ENCODE measurements at regions not wholly inside any gene's neighbourhood (a gene's known extent, or its start where the extent isn't known, plus 50 kb on each side); places are given as distances from the start of the nearest gene placed in this dataset.

GRCh38 chr1:80359666-80360065, 1353.1 kb upstream of the ADGRL4 start:
- no peak for TF ChIP-seq CTCF (conservative IDR thresholded peaks at IDR 0.05)
- Mint-ChIP-seq H3K27ac (ENCODE audit: unreplicated experiment) (no peak overlapping the region), H3K9me3 (peaks cover 4% of the 10 kb centered on the region), H3K27me3 (ENCODE audit: low read depth) (no peaks in the 10 kb centered on the region), H3K4me1 (peaks cover 9% of the 10 kb centered on the region), H3K36me3 (ENCODE audit: low read depth) (no peaks in the 10 kb centered on the region), H3K4me3 (no peak overlapping the region)
- no peak for DNase-seq (ENCODE audit: low read depth, low spot score)

- Mint-ChIP-seq H3K4me3 (no peak overlapping the region), H3K27me3 (ENCODE audit: low read depth) (no peaks in the 10 kb centered on the region), H3K9me3 (no peaks in the 10 kb centered on the region), H3K27ac (ENCODE audit: unreplicated experiment) (no peak overlapping the region), H3K36me3 (ENCODE audit: low read depth) (no peaks in the 10 kb centered on the region), H3K4me1 (no peaks in the 10 kb centered on the region)
- TF ChIP-seq CTCF (conservative IDR thresholded peaks at IDR 0.05) = no peak
- DNase-seq (ENCODE audit: low read depth, low spot score) = no peak
Measured at GRCh38 chr1:80349218-80349617, 1342.7 kb upstream of the ADGRL4 start.

- Mint-ChIP-seq H3K4me3 (no peak overlapping the region), H3K27me3 (ENCODE audit: low read depth) (no peaks in the 10 kb centered on the region), H3K36me3 (ENCODE audit: low read depth) (peaks cover 8% of the 10 kb centered on the region), H3K9me3 (peaks cover 13% of the 10 kb centered on the region), H3K4me1 (no peaks in the 10 kb centered on the region), H3K27ac (ENCODE audit: unreplicated experiment) (no peak overlapping the region)
- TF ChIP-seq CTCF (conservative IDR thresholded peaks at IDR 0.05) = no peak
- no peak for DNase-seq (ENCODE audit: low read depth, low spot score)
Measured at GRCh38 chr1:80341021-80341420, 1334.5 kb upstream of the ADGRL4 start.

GRCh38 chr1:80318108-80318507, 1311.6 kb upstream of the ADGRL4 start:
- Mint-ChIP-seq H3K4me3 (no peak overlapping the region), H3K36me3 (ENCODE audit: low read depth) (no peaks in the 10 kb centered on the region), H3K27ac (ENCODE audit: unreplicated experiment) (no peak overlapping the region), H3K9me3 (no peaks in the 10 kb centered on the region), H3K4me1 (no peaks in the 10 kb centered on the region), H3K27me3 (ENCODE audit: low read depth) (no peaks in the 10 kb centered on the region)
- no peak for TF ChIP-seq CTCF (conservative IDR thresholded peaks at IDR 0.05)
- no peak for DNase-seq (ENCODE audit: low read depth, low spot score)

GRCh38 chr1:80310703-80311245, 1304.2 kb upstream of the ADGRL4 start:
- H3K36me3 Mint-ChIP-seq (ENCODE audit: low read depth) = no peaks in the 10 kb centered on the region
- no peak overlapping the region for H3K27ac Mint-ChIP-seq (ENCODE audit: unreplicated experiment)
- H3K4me1 Mint-ChIP-seq = no peaks in the 10 kb centered on the region
- no peak for TF ChIP-seq CTCF (conservative IDR thresholded peaks at IDR 0.05)
- no peaks in the 10 kb centered on the region for H3K9me3 Mint-ChIP-seq
- no peaks in the 10 kb centered on the region for H3K27me3 Mint-ChIP-seq (ENCODE audit: low read depth)
- H3K4me3 Mint-ChIP-seq = no peak overlapping the region
- DNase-seq (ENCODE audit: low read depth, low spot score) = no peak

GRCh38 chr1:80305466-80305865, 1298.9 kb upstream of the ADGRL4 start:
- H3K4me3 Mint-ChIP-seq = no peak overlapping the region
- H3K4me1 Mint-ChIP-seq = no peaks in the 10 kb centered on the region
- no peak for TF ChIP-seq CTCF (conservative IDR thresholded peaks at IDR 0.05)
- H3K27ac Mint-ChIP-seq (ENCODE audit: unreplicated experiment) = no peak overlapping the region
- H3K36me3 Mint-ChIP-seq (ENCODE audit: low read depth) = no peaks in the 10 kb centered on the region
- no peaks in the 10 kb centered on the region for H3K27me3 Mint-ChIP-seq (ENCODE audit: low read depth)
- DNase-seq (ENCODE audit: low read depth, low spot score) = no peak
- H3K9me3 Mint-ChIP-seq = no peaks in the 10 kb centered on the region
